ENCODE measurements at regions not wholly inside any gene's neighbourhood (a gene's known extent, or its start where the extent isn't known, plus 50 kb on each side); places are given as distances from the start of the nearest gene placed in this dataset.

DNA sequence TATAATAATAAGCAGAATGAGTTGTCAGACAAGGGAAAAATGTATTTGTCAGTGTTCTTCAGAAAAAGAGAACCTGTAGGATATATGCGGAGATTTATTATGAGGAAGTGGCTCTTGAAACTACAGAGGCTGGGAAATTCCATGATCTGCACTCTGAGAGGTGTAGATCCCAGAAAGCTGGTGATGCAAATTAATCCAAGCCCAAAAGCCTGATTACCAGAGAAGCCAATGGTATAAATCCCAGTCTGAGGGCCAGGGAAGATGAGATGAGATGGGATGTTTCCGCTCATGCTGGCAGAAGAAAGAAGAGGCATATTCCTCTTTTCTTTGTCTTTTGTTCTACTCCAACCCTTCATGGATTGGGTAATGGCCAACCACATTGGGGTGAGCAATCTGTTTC is 732.8 kb upstream of the IGFBP3 start:
- no peak for TF ChIP-seq POLR2A (IDR thresholded peaks at IDR 0.05)
- TF ChIP-seq, protein P1, sequence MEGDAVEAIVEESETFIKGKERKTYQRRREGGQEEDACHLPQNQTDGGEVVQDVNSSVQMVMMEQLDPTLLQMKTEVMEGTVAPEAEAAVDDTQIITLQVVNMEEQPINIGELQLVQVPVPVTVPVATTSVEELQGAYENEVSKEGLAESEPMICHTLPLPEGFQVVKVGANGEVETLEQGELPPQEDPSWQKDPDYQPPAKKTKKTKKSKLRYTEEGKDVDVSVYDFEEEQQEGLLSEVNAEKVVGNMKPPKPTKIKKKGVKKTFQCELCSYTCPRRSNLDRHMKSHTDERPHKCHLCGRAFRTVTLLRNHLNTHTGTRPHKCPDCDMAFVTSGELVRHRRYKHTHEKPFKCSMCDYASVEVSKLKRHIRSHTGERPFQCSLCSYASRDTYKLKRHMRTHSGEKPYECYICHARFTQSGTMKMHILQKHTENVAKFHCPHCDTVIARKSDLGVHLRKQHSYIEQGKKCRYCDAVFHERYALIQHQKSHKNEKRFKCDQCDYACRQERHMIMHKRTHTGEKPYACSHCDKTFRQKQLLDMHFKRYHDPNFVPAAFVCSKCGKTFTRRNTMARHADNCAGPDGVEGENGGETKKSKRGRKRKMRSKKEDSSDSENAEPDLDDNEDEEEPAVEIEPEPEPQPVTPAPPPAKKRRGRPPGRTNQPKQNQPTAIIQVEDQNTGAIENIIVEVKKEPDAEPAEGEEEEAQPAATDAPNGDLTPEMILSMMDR (IDR thresholded peaks at IDR 0.05), result no peak
